GM23338 (cell line): ENCODE measurements at regions not wholly inside any gene's neighbourhood (a gene's known extent, or its start where the extent isn't known, plus 50 kb on each side); places are given as distances from the start of the nearest gene placed in this dataset.

Experiments
- ATAC-seq: fragments of 200-7000 bp; cut with Tn5 transposase; 3 replicates; pipeline ENCODE4 v1.9.1; 2020
- DNase-seq: peaks from one replicate; pipeline ENCODE4 v3.0.0-alpha.2; 2015; ENCODE audit warnings: low spot score
- H2AFZ ChIP-seq: fragments of 200-600 bp; sonication (generic); 2 replicates; pipeline ENCODE4 v1.8.0; 2016; ENCODE audit warnings: antibody characterized with exemption, mild to moderate bottlenecking, moderate library complexity
- H3F3A ChIP-seq: fragments of 200-600 bp; sonication (generic); replicated peaks from 2 replicates; pipeline ENCODE4 v1.8.0; 2017; ENCODE audit warnings: antibody characterized with exemption, mixed run types, low read depth
- H3K27ac ChIP-seq: fragments of 200-600 bp; sonication (generic); 2 replicates; pipeline ENCODE4 v1.6.1; 2016; ENCODE audit warnings: low read depth
- H3K27me3 ChIP-seq: fragments of 200-600 bp; sonication (generic); 2 replicates; pipeline ENCODE4 v1.8.0; 2016; ENCODE audit warnings: mild to moderate bottlenecking, mixed run types, moderate library complexity; ENCODE audit not compliant: insufficient read depth
- H3K36me3 ChIP-seq: fragments of 200-600 bp; sonication (generic); 2 replicates; pipeline ENCODE4 v1.8.0; 2016; ENCODE audit warnings: mild to moderate bottlenecking; ENCODE audit not compliant: insufficient read depth
- H3K4me1 ChIP-seq: fragments of 200-600 bp; sonication (generic); 2 replicates; pipeline ENCODE4 v1.8.0; 2016; ENCODE audit warnings: mild to moderate bottlenecking, moderate library complexity; ENCODE audit not compliant: insufficient read depth
- H3K4me2 ChIP-seq: fragments of 200-600 bp; sonication (generic); 2 replicates; pipeline ENCODE4 v1.7.1; 2017; ENCODE audit warnings: mixed run types
- H3K4me3 ChIP-seq: fragments of 200-600 bp; sonication (generic); 2 replicates; pipeline ENCODE4 v1.6.1; 2016; ENCODE audit warnings: mixed run types
- H3K79me2 ChIP-seq: fragments of 200-600 bp; sonication (generic); replicated peaks from 2 replicates; pipeline ENCODE4 v1.8.0; 2017; ENCODE audit warnings: mild to moderate bottlenecking; ENCODE audit not compliant: insufficient read depth
- H3K9me2 ChIP-seq: fragments of 200-600 bp; sonication (generic); 2 replicates; pipeline ENCODE4 v1.8.0; 2017; ENCODE audit not compliant: insufficient read depth
- H4K20me1 ChIP-seq: fragments of 200-600 bp; sonication (generic); replicated peaks from 2 replicates; pipeline ENCODE4 v1.8.0; 2017; ENCODE audit warnings: mild to moderate bottlenecking; ENCODE audit not compliant: insufficient read depth
- H3K27ac Mint-ChIP-seq: 2 replicates; pipeline ENCODE4 v1.8.0; 2020; ENCODE audit warnings: inconsistent platforms, mild to moderate bottlenecking, moderate library complexity, mixed read lengths
- H3K27me3 Mint-ChIP-seq: 3 replicates; pipeline ENCODE4 v1.8.0; 2022; ENCODE audit warnings: low read depth, mild to moderate bottlenecking, moderate library complexity, mixed read lengths, inconsistent platforms; ENCODE audit not compliant: insufficient read depth, poor library complexity
- H3K36me3 Mint-ChIP-seq: 3 replicates; pipeline ENCODE4 v1.8.0; 2021; ENCODE audit warnings: low read depth, mild to moderate bottlenecking, inconsistent platforms, moderate library complexity, mixed read lengths
- H3K4me1 Mint-ChIP-seq: 3 replicates; pipeline ENCODE4 v1.8.0; 2020; ENCODE audit warnings: mild to moderate bottlenecking, inconsistent platforms, mixed read lengths
- H3K4me3 Mint-ChIP-seq: 3 replicates; pipeline ENCODE4 v1.8.0; 2021; ENCODE audit warnings: moderate library complexity, mild to moderate bottlenecking, inconsistent platforms, mixed read lengths
- H3K9me3 Mint-ChIP-seq: 3 replicates; pipeline ENCODE4 v1.8.0; 2020; ENCODE audit warnings: moderate library complexity, mild to moderate bottlenecking, inconsistent platforms, mixed read lengths
- CREB1 ChIP-seq: fragments of 250-450 bp; sonication (Bioruptor Pico); IDR thresholded peaks from 2 replicates; pipeline ENCODE4 v1.5.0; 2020; ENCODE audit warnings: low read depth, mild to moderate bottlenecking, moderate library complexity
- ETS1 ChIP-seq: IDR thresholded peaks from 2 replicates; pipeline ENCODE4 v1.6.1; 2016; ENCODE audit warnings: antibody characterized with exemption
- EZH2 ChIP-seq: fragments of 200-600 bp; sonication (generic); IDR thresholded peaks from one replicate; pipeline ENCODE4 v1.8.0; 2017; ENCODE audit warnings: antibody characterized with exemption, mild to moderate bottlenecking, low read depth; ENCODE audit not compliant: unreplicated experiment
- EZH2phosphoT487 ChIP-seq: fragments of 200-600 bp; sonication (generic); IDR thresholded peaks from one replicate; pipeline ENCODE4 v1.8.1; 2018; ENCODE audit warnings: antibody characterized with exemption; ENCODE audit not compliant: unreplicated experiment
- JUNB ChIP-seq: IDR thresholded peaks from one replicate; pipeline ENCODE4 v1.6.1; 2016; ENCODE audit warnings: antibody characterized with exemption; ENCODE audit not compliant: unreplicated experiment
- NANOG ChIP-seq: IDR thresholded peaks from 2 replicates; pipeline ENCODE4 v1.6.1; 2016; ENCODE audit warnings: antibody characterized with exemption, borderline replicate concordance
- POLR2AphosphoS5 ChIP-seq: IDR thresholded peaks from 2 replicates; pipeline ENCODE4 v1.6.1; 2016; ENCODE audit warnings: antibody characterized with exemption, low read depth
- REST ChIP-seq: IDR thresholded peaks from one replicate; pipeline ENCODE4 v1.6.1; 2018; ENCODE audit warnings: antibody characterized with exemption; ENCODE audit not compliant: unreplicated experiment
- STAT1 ChIP-seq: IDR thresholded peaks from one replicate; pipeline ENCODE4 v1.6.1; 2016; ENCODE audit warnings: antibody characterized with exemption; ENCODE audit not compliant: unreplicated experiment
- ZNF114 ChIP-seq: fragments of 250-450 bp; sonication (Bioruptor Pico); IDR thresholded peaks from 2 replicates; pipeline ENCODE4 v1.5.0; 2020; ENCODE audit warnings: mild to moderate bottlenecking, moderate library complexity
- ZNF331 ChIP-seq: fragments of 250-450 bp; sonication (Bioruptor Pico); IDR thresholded peaks from 2 replicates; pipeline ENCODE4 v1.5.0; 2020; ENCODE audit warnings: low read depth, mild to moderate bottlenecking, moderate library complexity
- TF ChIP-seq, protein P1 (sequence below): fragments of 250-450 bp; sonication (Bioruptor Pico); IDR thresholded peaks from 2 replicates; pipeline ENCODE4 v1.5.0; 2020; ENCODE audit warnings: mild to moderate bottlenecking, moderate library complexity
- TF ChIP-seq, protein P2 (sequence below), 2 experiments: fragments of 200-600 bp in 1 of 2; sonication (generic) in 1 of 2; conservative IDR thresholded peaks; 2 replicates each; pipeline versions ENCODE4 v1.5.1 to v1.6.1; 2016 to 2017; ENCODE audit warnings: antibody characterized with exemption in 2 of 2, low read depth in 2 of 2, mild to moderate bottlenecking in 2 of 2, moderate library complexity in 1 of 2

DNA sequence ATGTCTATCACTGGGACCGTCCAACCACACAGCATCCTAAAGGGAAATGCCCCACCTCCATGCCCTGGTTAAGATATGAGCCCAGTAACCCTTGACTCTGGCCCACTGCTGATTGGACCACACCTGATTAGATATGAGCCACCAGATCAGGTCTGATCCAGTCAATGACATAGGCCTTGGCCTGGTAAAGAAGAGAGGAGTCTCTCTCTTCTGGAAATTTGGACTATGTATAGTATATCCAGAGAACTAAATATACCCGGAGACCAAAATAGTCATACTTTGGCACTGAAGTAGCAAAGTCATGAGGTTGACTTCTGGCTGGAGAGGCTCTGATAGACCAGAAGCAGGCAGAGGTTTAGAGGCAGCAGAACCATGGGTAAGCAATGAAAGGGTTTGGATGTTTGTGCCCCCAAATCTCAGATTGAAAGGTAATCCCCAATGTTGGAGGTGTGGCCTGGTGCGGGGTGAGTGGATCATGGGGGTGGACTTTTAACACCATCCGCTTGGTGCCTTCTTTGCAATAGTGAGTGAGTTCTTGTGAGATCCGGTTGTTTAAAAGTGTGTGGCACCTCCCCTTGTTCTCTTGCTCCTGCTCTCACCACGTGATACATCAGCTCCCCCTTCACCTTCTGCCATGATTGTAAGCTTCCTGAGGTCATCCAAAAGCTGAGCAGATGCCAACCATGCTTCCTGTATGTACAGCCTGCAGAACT is 68.4 kb downstream of the HSPB8 start:
- H3K36me3 Mint-ChIP-seq: no peaks in the 10 kb centered on the region
- Histone ChIP-seq H3K27me3 (no peaks in the 10 kb centered on the region), H3K79me2 (no peaks in the 10 kb centered on the region), H3K4me3 (no peak overlapping the region), H3K9me2 (no peaks in the 10 kb centered on the region), H3K4me1 (no peaks in the 10 kb centered on the region), H3F3A (no peaks in the 10 kb centered on the region), H3K27ac (no peak overlapping the region), H4K20me1 (no peaks in the 10 kb centered on the region), H3K36me3 (no peaks in the 10 kb centered on the region), H3K4me2 (no peak overlapping the region), H2AFZ (no peak overlapping the region)
- peaks cover 2% of the 10 kb centered on the region; the same call in 1 of the 3 replicates for H3K4me1 Mint-ChIP-seq
- no peaks in the 10 kb centered on the region for H3K9me3 Mint-ChIP-seq
- no peak overlapping the region for H3K27ac Mint-ChIP-seq
- DNase-seq (no peak), ATAC-seq (no peak)
- no peak overlapping the region for H3K4me3 Mint-ChIP-seq
- TF ChIP-seq, protein P1, sequence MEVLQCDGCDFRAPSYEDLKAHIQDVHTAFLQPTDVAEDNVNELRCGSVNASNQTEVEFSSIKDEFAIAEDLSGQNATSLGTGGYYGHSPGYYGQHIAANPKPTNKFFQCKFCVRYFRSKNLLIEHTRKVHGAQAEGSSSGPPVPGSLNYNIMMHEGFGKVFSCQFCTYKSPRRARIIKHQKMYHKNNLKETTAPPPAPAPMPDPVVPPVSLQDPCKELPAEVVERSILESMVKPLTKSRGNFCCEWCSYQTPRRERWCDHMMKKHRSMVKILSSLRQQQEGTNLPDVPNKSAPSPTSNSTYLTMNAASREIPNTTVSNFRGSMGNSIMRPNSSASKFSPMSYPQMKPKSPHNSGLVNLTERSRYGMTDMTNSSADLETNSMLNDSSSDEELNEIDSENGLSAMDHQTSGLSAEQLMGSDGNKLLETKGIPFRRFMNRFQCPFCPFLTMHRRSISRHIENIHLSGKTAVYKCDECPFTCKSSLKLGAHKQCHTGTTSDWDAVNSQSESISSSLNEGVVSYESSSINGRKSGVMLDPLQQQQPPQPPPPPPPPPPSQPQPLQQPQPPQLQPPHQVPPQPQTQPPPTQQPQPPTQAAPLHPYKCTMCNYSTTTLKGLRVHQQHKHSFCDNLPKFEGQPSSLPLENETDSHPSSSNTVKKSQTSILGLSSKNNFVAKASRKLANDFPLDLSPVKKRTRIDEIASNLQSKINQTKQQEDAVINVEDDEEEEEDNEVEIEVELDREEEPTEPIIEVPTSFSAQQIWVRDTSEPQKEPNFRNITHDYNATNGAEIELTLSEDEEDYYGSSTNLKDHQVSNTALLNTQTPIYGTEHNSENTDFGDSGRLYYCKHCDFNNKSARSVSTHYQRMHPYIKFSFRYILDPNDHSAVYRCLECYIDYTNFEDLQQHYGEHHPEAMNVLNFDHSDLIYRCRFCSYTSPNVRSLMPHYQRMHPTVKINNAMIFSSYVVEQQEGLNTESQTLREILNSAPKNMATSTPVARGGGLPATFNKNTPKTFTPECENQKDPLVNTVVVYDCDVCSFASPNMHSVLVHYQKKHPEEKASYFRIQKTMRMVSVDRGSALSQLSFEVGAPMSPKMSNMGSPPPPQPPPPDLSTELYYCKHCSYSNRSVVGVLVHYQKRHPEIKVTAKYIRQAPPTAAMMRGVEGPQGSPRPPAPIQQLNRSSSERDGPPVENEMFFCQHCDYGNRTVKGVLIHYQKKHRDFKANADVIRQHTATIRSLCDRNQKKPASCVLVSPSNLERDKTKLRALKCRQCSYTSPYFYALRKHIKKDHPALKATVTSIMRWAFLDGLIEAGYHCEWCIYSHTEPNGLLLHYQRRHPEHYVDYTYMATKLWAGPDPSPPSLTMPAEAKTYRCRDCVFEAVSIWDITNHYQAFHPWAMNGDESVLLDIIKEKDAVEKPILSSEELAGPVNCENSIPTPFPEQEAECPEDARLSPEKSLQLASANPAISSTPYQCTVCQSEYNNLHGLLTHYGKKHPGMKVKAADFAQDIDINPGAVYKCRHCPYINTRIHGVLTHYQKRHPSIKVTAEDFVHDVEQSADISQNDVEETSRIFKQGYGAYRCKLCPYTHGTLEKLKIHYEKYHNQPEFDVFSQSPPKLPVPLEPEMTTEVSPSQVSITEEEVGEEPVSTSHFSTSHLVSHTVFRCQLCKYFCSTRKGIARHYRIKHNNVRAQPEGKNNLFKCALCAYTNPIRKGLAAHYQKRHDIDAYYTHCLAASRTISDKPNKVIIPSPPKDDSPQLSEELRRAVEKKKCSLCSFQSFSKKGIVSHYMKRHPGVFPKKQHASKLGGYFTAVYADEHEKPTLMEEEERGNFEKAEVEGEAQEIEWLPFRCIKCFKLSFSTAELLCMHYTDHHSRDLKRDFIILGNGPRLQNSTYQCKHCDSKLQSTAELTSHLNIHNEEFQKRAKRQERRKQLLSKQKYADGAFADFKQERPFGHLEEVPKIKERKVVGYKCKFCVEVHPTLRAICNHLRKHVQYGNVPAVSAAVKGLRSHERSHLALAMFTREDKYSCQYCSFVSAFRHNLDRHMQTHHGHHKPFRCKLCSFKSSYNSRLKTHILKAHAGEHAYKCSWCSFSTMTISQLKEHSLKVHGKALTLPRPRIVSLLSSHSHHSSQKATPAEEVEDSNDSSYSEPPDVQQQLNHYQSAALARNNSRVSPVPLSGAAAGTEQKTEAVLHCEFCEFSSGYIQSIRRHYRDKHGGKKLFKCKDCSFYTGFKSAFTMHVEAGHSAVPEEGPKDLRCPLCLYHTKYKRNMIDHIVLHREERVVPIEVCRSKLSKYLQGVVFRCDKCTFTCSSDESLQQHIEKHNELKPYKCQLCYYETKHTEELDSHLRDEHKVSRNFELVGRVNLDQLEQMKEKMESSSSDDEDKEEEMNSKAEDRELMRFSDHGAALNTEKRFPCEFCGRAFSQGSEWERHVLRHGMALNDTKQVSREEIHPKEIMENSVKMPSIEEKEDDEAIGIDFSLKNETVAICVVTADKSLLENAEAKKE (CRISPR knock-in tag): no peak
- TF ChIP-seq POLR2AphosphoS5: no peak
- TF ChIP-seq CREB1 (CRISPR knock-in tag): no peak
- TF ChIP-seq REST: no peak
- TF ChIP-seq JUNB: no peak
- TF ChIP-seq ZNF331 (CRISPR knock-in tag): no peak
- TF ChIP-seq, protein P2, sequence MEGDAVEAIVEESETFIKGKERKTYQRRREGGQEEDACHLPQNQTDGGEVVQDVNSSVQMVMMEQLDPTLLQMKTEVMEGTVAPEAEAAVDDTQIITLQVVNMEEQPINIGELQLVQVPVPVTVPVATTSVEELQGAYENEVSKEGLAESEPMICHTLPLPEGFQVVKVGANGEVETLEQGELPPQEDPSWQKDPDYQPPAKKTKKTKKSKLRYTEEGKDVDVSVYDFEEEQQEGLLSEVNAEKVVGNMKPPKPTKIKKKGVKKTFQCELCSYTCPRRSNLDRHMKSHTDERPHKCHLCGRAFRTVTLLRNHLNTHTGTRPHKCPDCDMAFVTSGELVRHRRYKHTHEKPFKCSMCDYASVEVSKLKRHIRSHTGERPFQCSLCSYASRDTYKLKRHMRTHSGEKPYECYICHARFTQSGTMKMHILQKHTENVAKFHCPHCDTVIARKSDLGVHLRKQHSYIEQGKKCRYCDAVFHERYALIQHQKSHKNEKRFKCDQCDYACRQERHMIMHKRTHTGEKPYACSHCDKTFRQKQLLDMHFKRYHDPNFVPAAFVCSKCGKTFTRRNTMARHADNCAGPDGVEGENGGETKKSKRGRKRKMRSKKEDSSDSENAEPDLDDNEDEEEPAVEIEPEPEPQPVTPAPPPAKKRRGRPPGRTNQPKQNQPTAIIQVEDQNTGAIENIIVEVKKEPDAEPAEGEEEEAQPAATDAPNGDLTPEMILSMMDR (conservative IDR thresholded peaks at IDR 0.05; ENCODE audit: low read depth in 2 of 2): no peak
- TF ChIP-seq STAT1: no peak
- TF ChIP-seq ZNF114 (CRISPR knock-in tag): no peak
- no peak for TF ChIP-seq ETS1
- no peak for TF ChIP-seq NANOG
- no peak for TF ChIP-seq EZH2phosphoT487
- no peak for TF ChIP-seq EZH2
- H3K27me3 Mint-ChIP-seq: peaks cover under 1% of the 10 kb centered on the region
